ENCODE measurements at regions not wholly inside any gene's neighbourhood (a gene's known extent, or its start where the extent isn't known, plus 50 kb on each side); places are given as distances from the start of the nearest gene placed in this dataset.

DNA sequence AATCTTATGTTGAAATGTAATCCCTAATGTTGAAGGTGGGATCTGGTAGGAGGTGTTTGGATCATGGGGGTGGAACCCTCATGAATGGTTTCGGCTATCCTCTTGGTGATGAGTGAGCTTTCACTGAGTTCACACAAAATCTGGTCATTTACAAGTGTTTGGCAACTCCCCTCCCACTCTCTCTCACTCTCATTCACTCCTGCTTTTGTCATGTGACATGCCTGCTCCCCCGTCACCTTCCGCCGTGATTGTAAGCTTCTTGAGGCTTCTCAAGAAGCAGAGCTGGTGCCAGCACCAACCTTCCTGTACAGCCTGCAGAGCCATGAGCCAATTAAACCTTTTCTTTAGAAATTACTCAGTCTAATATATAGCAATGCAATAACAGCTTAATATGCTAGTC is 245.4 kb downstream of the BMP4 start (continued):
- TF ChIP-seq GABPA (IDR thresholded peaks at IDR 0.05; ENCODE audit: low read depth): no peak
- TF ChIP-seq PBX3 (IDR thresholded peaks at IDR 0.05): no peak

- no peak overlapping the region for H3K4me3 ChIP-seq (ENCODE audit: low read depth in 2 of 2, low read length in 1 of 2)
- POLR2A ChIA-PET: no interaction called here
- CTCF ChIA-PET: no interaction called here
- H3K27me3 ChIP-seq (ENCODE audit: insufficient read depth): 0 out of 2 replicates have a peak, but pooled peaks cover 3% of the 10 kb centered on the region
- 8% methylated on average over 4 of the region's 4 CpGs for WGBS (ENCODE audit: low lambda C conversion rate)
- H4K20me1 ChIP-seq (ENCODE audit: insufficient read depth): no peaks in the 10 kb centered on the region
- H3K79me2 ChIP-seq (ENCODE audit: insufficient read depth): no peaks in the 10 kb centered on the region
- no peaks in the 10 kb centered on the region for H3K36me3 ChIP-seq (replicated peaks in 1 of 2; ENCODE audit: control insufficient read depth in 1 of 2, insufficient read depth in 2 of 2, low read length in 1 of 2)
- no peaks in the 10 kb centered on the region for H3K4me1 ChIP-seq (ENCODE audit: control insufficient read depth in 1 of 2, insufficient read depth in 2 of 2, low read depth in 1 of 2, low read length in 1 of 2)
- TF ChIP-seq, protein P1, sequence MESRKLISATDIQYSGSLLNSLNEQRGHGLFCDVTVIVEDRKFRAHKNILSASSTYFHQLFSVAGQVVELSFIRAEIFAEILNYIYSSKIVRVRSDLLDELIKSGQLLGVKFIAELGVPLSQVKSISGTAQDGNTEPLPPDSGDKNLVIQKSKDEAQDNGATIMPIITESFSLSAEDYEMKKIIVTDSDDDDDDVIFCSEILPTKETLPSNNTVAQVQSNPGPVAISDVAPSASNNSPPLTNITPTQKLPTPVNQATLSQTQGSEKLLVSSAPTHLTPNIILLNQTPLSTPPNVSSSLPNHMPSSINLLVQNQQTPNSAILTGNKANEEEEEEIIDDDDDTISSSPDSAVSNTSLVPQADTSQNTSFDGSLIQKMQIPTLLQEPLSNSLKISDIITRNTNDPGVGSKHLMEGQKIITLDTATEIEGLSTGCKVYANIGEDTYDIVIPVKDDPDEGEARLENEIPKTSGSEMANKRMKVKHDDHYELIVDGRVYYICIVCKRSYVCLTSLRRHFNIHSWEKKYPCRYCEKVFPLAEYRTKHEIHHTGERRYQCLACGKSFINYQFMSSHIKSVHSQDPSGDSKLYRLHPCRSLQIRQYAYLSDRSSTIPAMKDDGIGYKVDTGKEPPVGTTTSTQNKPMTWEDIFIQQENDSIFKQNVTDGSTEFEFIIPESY (IDR thresholded peaks at IDR 0.05; ENCODE audit: borderline replicate concordance, low read depth): no peak
- TF ChIP-seq JUND (IDR thresholded peaks at IDR 0.05) (no peak), MEF2A (IDR thresholded peaks at IDR 0.05; ENCODE audit: borderline replicate concordance, low read depth) (no peak), GATA2 (CRISPR knock-in tag; IDR thresholded peaks at IDR 0.05) (no peak), TEAD4 (IDR thresholded peaks at IDR 0.05; ENCODE audit: borderline replicate concordance, insufficient read depth) (no peak), RXRA (IDR thresholded peaks at IDR 0.05; ENCODE audit: borderline replicate concordance, low read depth) (no peak), USF2 (IDR thresholded peaks at IDR 0.05; ENCODE audit: borderline replicate concordance, low read depth, low read length) (no peak), USF1 (IDR thresholded peaks at IDR 0.05; ENCODE audit: borderline replicate concordance, low read depth) (no peak), EZH2phosphoT487 (IDR thresholded peaks at IDR 0.05; ENCODE audit: borderline replicate concordance, low read depth) (no peak), PBX3 (IDR thresholded peaks at IDR 0.05) (no peak), TAF1 (IDR thresholded peaks at IDR 0.05; ENCODE audit: borderline replicate concordance, low read depth, low read length) (no peak), NRF1 (IDR thresholded peaks at IDR 0.05; ENCODE audit: low read depth, low read length) (no peak), SMC3 (IDR thresholded peaks at IDR 0.05; ENCODE audit: low read depth, low read length) (no peak)
- no peak for DNase-seq
- no peaks in the 10 kb centered on the region for H3F3A ChIP-seq (replicated peaks; ENCODE audit: insufficient read depth)
- H3K9ac ChIP-seq: no peak overlapping the region
- H2AFZ ChIP-seq (ENCODE audit: low read depth): no peak overlapping the region
- no peaks in the 10 kb centered on the region for H3K9me3 ChIP-seq
- H3K4me2 ChIP-seq: no peak overlapping the region
- H3K27ac ChIP-seq (ENCODE audit: low read depth in 2 of 2, low read length in 1 of 2): no peak overlapping the region
- H3K9me2 ChIP-seq: no peaks in the 10 kb centered on the region
Measured at GRCh38 chr14:53710615-53711014, 246.0 kb downstream of the BMP4 start.
